DMS 273 treated with DMSO at 0.1 percent for 48 hours (cell line): ENCODE measurements at regions not wholly inside any gene's neighbourhood (a gene's known extent, or its start where the extent isn't known, plus 50 kb on each side); places are given as distances from the start of the nearest gene placed in this dataset.
"Not testable (repeated sequence)": the region's sequence is repeated elsewhere in the genome, so short reads cannot be mapped to it uniquely, and the experiment has no call there.

Experiments
- DNase-seq: peaks from one replicate; lab custom pipeline; 2025; lab: John Stamatoyannopoulos, UW

GRCh38 chr12:89775063-89775985, 66.7 kb upstream of the ATP2B1 start:
- no peak for DNase-seq

- DNase-seq = no peak
These were observed 66.0 kb upstream of the ATP2B1 start for GRCh38 chr12:89774645-89775044.

- peak; percentile 66 for DNase-seq
These were observed 61.8 kb upstream of the ATP2B1 start for GRCh38 chr12:89770391-89770790.

GRCh38 chr12:89769483-89769818, 60.8 kb upstream of the ATP2B1 start:
- DNase-seq = no peak

GRCh38 chr12:89768586-89769482, 60.2 kb upstream of the ATP2B1 start:
- DNase-seq = no peak

- no peak for DNase-seq
These were observed 57.6 kb upstream of the ATP2B1 start for GRCh38 chr12:89765959-89766824.

- not testable (repeated sequence) for DNase-seq
These were observed 55.5 kb upstream of the ATP2B1 start for GRCh38 chr12:89764164-89764563.

GRCh38 chr12:89762498-89763170, 54.0 kb upstream of the ATP2B1 start:
- no peak for DNase-seq

- no peak for DNase-seq
These were observed 52.1 kb upstream of the ATP2B1 start for GRCh38 chr12:89760783-89761182.
